HG03064 (cell line): ENCODE measurements at regions not wholly inside any gene's neighbourhood (a gene's known extent, or its start where the extent isn't known, plus 50 kb on each side); places are given as distances from the start of the nearest gene placed in this dataset.
"Not testable (repeated sequence)": the region's sequence is repeated elsewhere in the genome, so short reads cannot be mapped to it uniquely, and the experiment has no call there.

Experiments used
- ATAC-seq: cut with Tn5 transposase; IDR thresholded peaks from one replicate; pipeline ENCODE4 v1.9.1; 2021; ENCODE audit warnings: low read depth; ENCODE audit not compliant: unreplicated experiment

DNA sequence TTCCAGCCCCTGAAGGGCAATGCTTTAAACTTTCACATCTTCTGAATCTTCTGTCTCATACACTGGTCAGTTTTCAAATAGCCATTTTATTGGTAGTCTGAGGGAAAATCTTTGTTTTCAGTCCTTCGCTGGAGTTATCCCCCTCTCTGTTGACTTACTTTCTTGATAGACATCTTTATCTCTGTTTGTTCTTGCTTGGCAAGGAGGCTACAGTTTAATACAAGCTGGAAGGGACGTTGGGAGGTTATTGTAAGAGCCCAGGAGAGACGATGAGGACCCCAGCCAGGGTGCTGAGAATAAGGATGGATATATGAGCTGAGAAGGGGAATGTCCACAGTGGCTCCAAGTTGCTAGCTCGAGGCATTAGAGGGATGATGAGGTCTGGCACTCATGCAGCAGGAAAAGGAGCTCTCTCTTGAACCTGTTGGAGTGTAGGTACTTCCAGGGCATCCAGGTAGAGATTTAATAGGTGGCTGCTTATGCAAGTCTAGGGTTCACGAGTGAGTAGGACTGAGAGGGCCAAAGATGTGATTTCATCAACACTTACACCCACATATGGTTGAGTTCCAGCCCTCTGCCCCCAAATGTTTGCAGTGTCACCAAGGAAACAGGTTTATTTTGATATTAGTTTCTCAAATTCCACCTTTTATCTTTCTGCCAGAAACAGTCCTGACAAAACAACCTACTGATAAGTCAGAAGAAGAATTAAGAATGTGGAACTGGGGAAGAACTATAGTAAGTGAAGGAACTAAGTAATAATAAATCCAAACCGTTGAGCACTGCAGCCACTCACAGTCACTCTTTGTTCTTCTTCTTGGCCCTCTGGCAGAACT is 237.3 kb upstream of the PROX1 start:
- ATAC-seq, result no peak

DNA sequence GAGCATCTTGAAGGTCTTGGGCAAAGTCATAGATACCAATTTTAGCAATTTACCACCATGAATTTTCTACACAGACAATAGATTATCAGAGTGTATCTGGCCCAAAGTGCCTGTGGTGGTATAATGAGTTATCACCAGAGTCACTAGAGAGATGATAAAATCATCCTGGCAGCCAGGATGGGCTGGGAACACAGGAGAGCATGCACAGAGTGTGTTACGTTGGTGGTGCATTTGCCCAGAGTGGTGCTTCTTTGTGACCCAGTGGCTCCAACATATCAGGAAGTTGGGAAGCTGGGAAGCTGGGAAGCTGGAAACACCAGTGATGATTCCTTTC is 236.7 kb upstream of the PROX1 start:
- no peak for ATAC-seq

DNA sequence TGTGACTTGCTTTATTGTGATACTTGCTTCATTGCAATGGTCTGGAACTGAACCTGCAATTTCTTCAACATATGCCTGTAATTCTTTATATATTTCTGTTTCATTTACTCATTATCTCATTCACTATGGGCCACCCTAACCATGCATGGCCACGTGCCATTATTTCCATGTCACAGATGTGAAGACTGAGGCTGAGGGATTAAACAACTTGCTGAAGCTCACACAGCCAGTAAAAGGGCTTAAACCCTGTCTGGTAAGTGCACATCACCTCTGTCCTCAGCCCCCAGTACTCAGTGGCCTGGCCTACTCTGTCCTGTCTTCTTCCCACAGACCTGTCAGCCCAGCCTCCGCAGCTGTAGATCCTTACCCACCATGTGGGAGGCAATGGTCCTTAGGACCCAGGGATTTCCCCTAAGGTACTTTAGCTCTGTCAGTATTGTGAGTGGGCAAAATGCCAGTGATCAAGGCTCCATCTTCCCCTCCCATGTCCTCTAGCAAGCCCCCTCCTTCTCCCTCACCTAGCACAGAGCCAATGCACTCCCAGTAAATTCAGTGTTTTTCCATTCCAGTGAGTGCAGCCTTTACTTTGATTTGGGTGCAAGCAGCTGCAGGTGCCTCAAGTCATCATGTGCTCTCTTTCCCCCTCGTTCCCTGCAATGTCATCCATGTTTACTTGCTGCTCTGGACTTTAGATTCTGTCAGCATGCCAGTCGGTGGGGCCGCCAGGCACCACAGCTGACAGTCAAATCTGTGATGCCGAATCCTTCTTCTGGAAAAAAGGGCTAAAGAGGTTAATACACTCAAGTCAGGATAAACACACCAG is 228.2 kb upstream of the PROX1 start:
- ATAC-seq, result no peak

DNA sequence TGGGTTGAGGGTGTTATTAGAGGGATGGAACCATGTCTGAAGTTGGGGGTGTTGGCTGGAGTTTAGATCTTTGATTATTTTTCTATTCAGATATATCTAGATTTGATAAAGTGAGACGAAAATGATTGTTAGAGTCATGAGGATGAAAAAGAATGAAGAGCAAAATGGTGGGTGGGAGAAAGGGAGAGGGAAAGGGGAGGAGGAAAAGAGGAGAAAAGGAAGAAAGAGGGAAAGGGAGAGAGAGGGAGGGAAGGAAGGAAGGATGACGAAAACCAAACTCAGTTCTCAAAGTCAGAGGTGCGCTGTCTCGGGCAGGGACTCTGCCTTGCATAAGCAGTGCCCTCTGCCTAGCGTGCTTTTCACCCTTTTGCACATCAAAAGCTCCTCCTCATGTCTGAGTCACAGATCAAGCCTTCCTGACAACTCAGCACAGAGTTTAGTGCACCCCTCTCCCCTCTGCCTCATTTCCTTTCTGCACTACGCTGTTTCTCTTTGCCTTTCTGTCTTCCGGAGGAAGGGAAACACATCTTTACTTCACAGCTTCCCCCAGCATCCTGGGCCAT is 225.8 kb upstream of the PROX1 start:
- no peak for ATAC-seq

DNA sequence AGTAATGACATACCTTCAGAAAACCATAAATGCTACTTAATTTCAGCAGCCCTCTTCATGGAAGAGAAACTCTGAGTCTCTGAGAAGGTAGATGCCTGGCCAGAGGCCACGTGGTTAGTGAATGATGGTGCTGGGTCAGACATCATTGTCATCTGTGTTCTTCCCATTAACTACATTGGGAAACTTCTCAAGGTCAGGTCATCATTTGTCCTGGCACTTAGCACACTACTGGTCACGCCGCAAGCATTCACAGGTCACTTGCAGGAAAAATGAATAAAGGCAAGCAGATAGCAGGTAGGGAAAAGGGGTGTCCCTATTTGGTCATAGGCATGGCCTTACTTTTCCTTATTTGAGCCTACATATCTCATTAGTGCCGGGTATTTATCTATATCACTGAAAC is 220.1 kb upstream of the PROX1 start:
- no peak for ATAC-seq

DNA sequence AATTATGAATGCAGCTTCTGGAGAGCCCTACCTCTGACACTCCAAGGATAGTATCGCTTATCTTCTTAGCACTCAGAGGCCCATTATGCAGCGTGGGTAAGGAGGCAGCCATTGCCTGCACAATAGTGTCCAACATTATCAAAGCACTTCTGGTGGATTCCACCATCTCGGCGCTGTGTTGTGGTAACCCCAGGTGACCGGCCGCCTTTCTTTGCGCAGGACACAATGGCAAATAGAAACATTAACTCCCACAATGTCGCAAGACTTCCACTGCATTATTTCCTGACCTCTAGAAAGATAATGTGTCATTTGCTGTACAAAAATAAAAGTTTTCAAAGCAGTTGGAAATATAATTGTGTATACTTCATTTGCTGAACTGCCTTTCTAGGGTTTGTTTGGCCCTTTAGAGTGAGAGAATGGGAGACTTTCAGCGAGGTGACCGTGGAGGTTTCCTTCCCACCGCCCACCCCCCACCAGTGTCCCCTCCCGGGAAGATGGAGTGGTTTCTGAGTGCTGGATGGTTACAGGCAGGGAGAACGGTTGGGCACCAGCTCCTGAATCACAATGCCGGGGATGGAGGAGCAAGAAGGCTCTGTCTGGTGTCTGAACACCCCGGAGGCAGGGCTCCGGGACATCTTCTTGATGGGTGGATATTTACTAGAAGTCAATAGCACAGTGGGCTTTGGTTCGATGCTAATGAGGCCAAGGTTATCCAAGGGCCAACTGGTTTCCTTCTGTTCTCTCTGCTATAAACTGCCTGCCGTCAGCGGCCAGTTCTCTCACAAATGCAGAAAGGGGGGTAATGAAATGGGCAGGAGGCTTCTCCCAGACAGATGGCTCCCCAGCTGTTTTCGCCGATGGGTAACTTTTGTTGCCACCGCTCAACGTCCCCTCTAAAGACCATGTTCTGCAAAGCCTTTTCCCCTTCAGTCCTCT is 215.4 kb upstream of the PROX1 start:
- no peak for ATAC-seq

DNA sequence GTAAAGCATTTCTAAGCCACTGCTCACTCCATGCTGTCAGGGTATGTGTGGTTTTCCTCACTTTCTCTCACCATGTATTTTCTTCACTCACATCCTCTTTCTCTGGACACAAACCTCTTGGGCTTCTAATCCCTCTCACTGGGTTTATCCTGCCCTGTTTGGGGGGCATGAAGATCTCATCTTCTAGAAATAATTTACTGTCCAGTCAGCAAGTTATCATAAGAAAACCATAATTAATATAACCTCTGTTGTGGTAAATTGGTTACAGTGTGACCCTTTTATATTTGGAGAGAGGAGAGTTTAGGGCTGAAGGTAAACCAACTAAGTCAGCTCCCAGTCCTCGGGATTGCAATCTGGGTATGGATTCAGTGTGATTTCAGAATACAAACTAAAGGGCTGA is 213.8 kb upstream of the PROX1 start:
- no peak for ATAC-seq

DNA sequence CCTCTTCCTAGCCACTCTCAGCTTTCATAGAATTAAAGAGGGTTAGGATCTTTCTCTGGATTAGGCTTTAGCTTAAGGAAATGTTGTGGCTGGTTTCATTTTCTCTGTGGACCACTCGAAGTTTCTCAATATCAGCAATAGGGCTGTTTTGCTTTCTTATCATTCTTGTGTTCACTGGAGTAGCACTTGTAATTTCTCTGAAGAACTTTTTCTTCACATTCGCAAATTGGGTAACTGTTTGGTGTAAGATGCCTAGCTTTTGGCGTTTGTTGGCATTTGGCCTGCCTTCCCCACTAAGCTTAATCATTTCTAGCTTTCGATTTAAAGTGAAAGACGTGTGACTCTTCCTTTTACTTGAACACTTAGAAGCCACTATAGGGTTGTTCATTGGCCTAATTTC is 210.8 kb upstream of the PROX1 start:
- no peak for ATAC-seq

DNA sequence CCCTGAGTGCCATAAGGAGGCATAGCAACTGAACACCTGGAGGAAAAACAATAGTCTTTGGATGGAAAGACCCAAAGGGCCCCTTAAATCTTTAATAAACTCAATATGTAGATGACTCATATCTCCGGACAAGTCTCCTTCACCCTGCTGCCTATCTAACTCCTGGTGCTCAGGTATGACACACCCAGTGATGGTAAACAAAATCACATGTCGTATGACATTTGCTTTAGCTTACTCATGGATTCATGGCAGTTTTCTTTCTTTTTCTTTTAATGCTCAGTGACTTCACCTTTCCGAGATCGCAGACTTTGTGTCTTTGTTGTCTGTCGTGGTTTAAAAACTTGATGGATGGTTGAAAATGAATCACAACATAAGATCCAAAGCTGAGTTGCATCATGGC is 208.5 kb upstream of the PROX1 start:
- ATAC-seq, result no peak

DNA sequence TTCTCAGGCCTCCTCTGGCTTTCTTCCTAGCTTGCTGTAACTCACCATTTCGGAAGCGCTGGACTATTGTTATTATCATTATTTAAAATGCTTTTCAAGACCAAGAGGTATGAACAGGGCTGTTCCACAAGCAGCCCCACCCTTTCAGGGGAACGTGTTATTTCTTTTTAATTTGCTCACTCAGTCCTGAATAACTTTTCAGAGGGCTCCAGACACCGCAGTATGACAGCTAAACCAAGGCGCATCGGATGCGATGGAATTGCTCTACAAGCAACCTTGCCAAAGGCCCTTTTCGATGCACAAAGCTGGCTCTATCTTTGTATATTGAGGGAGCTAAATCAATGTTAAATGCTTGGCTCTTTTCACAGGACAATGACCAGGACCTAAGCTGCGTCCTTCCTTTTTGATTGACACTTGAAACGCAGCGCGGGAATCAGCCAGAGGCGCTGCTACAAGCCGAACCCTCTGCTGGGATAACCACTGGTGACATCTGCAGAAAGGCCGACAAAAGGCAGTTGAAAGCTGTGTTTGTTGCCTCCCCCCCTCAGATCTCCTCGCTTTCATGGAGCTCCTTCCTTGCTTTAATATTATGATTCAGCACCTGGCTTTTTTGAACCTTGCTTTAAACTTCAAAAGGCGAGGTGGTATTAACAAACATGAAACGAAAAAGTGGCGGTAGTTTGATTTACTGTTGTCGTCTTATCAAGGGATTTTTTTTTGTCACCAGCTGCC is 204.7 kb upstream of the PROX1 start:
- no peak for ATAC-seq

DNA sequence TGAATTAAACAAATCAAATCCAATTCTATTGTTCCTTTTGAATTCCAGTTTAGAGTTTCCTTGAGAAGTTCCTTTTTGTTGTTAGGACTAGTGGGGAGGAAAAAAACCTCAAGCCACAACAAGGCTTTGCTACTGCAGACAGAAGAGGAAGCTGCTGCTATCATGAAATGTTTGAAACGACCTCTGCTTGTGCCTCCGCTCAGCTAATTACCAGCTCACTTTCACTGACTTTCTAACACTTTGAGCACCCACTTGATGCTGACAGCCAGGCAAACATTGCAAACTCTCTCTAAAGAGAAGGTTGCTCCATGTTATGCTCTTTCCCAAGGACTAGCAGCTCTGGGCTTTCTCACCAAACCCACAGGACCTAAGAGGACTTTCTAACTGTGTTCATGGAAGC is 203.9 kb upstream of the PROX1 start:
- ATAC-seq, result no peak

DNA sequence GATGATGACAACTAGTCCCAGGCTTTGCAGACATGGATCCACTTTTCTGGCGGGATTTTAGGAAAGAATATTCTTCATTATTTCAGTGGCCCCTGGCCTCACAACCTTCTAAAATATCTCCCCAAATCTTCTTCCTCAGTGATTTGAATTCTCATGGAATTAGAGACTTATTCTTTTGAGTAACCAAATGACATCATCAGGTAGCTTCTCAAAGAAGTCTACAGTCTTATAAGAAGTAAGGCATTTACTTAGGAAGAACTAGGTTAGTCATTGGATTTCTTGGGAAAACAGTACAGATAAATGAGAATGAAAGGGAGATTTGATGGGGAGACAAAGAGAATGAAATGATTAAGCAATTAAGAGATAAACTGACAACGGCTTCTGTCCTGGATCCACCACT is 201.1 kb upstream of the PROX1 start:
- ATAC-seq, result no peak

DNA sequence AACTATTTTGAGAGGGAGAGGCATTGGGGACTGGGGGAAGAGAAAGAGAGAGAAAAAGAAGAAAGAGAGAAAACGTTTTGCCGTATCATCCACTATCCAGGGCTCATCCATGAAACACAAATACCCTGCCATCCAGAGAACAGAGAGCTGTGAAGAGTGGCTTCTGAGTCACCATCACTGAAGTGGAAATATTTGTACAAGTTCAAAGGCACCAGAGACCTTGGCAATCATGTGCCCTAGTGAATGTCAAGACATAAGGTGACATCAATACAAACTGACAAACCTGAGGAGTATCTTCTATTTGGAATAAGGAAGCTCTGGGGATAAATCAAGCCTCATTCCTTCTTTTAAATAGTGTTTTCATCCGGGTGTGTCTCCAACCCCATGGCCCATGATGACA is 197.2 kb upstream of the PROX1 start:
- no peak for ATAC-seq

DNA sequence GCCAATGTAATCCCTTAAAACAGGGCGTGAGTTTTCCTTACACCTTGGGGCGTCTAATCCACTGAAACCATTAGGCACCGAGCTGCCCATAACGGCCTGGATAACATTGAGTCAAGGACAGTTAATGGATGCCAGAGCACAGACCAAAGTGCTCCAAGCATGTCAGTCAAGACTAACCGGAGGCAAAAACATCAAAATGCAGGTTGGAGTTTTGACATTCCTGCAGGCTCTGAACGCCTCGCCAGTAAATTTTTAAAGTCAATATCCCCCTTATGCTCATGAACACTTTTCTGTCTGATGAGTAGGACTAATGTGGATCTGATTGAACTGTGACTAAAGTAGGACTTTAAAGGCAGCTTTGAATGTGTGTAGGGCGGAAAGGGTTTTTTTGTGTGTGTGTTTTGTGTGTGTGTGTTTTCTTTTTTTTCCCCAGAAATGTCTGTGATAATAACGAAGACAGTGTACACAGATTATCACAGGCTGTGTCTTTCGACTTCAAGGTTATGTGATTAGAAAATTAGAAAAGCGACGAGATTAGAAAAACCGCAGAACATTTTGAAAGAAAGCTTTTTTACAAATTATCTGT is 194.2 kb upstream of the PROX1 start:
- ATAC-seq, result no peak

DNA sequence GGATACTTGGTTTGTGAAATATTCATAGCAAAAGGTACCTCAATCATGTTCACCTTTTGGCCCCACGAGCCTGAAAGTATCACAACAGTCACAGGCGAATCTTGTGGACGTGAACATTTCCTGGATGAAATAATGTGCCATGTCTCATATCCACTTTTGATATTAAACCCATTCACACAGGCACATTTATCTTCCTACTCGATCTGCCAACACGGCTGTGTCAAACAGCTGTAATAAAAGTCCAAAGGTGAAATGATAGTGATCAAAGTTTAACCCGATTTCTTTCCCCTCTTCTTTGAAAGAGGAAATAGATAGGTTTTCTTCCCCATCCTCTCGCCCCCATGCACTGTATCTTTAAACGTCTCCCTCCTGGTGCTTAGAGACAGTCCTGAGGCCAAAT is 191.2 kb upstream of the PROX1 start:
- no peak for ATAC-seq

DNA sequence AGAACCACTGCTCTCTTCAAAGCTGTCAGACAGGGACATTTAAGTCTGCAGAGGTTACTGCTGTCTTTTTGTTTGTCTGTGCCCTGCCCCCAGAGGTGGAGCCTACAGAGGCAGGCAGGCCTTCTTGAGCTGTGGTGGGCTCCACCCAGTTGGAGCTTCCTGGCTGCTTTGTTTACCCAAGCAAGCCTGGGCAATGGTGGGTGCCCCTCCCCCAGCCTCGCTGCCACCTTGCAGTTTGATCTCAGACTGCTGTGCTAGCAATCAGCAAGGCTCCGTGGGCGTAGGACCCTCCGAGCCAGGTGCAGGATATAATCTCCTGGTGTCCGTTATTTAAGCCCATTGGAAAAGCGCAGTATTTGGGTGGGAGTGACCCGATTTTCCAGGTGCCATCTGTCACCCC is 179.5 kb upstream of the PROX1 start:
- ATAC-seq, result not testable (repeated sequence)

DNA sequence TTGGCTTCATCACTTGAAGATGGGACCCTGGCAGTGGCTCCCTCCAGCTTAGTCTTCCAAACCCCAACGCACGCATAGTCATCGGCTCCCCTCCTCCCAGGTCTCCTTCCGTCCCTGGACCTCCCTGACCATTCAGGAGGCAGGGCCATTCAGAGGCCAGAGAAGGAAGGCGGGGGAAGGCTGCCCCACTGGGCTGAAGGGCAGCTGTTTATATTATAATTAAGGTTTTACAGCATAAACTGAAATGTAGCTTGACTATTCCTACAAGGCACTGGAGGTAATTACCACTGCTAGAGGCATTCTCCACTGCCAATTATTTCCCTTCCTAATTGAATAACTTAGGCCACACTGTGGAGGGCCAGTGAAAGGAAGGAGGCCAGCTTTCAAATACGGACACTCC is 170.6 kb upstream of the PROX1 start:
- ATAC-seq, result no peak

DNA sequence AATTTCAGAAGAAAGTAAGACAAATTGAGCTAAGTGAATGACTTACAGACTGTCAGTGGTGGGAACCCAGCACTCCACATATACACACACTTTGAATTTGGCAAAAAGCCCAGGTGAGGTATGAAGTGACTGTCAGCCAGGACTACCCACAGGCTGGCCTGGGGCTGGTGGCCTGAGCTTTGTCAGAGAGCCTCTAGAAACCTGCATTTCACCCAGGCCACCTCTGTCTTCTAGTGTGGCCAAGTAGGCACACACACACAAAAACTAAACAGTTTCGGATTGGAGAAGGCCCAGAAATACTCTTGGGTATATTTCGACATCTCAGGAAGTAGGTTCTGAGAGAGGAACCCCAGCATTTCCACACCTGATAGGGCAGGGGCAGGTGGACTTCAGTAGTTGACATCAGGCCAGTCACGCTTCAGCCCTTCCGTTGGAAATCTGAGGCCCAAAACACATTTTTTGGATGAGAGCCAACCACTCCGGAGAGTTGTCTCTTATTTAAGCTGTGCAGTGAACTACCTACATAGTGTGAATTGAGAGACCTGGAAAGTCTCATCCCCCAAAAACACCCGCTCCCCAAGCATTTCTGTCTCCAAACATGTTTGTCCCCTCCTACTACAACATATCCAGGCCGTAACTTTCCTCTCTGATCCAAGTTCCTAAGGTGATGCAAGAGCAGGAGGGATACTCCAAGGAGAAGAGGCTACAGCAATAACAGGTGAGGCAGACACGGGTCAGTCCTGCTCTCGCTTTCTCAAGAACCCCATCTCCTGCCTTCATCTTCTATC is 167.2 kb upstream of the PROX1 start:
- no peak for ATAC-seq
